B cell (primary cell): ENCODE measurements at regions not wholly inside any gene's neighbourhood (a gene's known extent, or its start where the extent isn't known, plus 50 kb on each side); places are given as distances from the start of the nearest gene placed in this dataset.

Experiments used
- ATAC-seq: fragments of 200-7000 bp; cut with Tn5 transposase; one replicate; pipeline ENCODE4 v1.10.0; 2021; ENCODE audit warnings: low read depth, mild to moderate bottlenecking, moderate number of reproducible peaks, moderate library complexity
- CTCF ChIA-PET: fragments of 350-600 bp; sonication (Branson Sonifier 250); formaldehyde crosslinking; loops from one replicate; lab custom pipeline; 2021; ENCODE audit warnings: antibody characterized with exemption, inconsistent platforms; lab: Charles Lee
- POLR2A ChIA-PET: fragments of 350-600 bp; sonication (Branson Sonifier 250); formaldehyde crosslinking; loops from one replicate; lab custom pipeline; 2021; ENCODE audit warnings: antibody characterized with exemption; lab: Charles Lee
- DNase-seq: peaks from one replicate; pipeline ENCODE4 v3.0.0; 2013
- H2AFZ ChIP-seq: 2 replicates; pipeline ENCODE4 v1.6.1; 2012; ENCODE audit warnings: mild to moderate bottlenecking, low read depth, low read length; ENCODE audit not compliant: insufficient read depth, poor library complexity, severe bottlenecking
- H3K27ac ChIP-seq, 2 donors: 1 replicate in 1 of 2; 2 replicates in 1 of 2; pipeline ENCODE4 v1.5.1; 2012 to 2013; ENCODE audit warnings: low read length in 2 of 2, mild to moderate bottlenecking in 2 of 2, moderate library complexity in 1 of 2
- H3K27me3 ChIP-seq, 4 experiments: fragments of 200-600 bp in 1 of 4; sonication (generic) in 1 of 4; replicated peaks in 1 of 4; 1 replicate in 2 of 4; 2 replicates in 2 of 4; pipeline versions ENCODE4 v1.6.1 to v1.7.0; 2013 to 2016; ENCODE audit warnings: low read length in 3 of 4, mild to moderate bottlenecking in 2 of 4, mixed read lengths in 1 of 4, moderate library complexity in 1 of 4; ENCODE audit not compliant: insufficient read depth in 4 of 4, control insufficient read depth in 3 of 4; ENCODE audit errors: control extremely low read depth in 1 of 4
- H3K36me3 ChIP-seq, 2 experiments: replicated peaks in 1 of 2; 1 replicate in 1 of 2; 2 replicates in 1 of 2; pipeline versions ENCODE4 v1.6.1 to v1.7.1; 2013; ENCODE audit warnings: low read length in 1 of 2; ENCODE audit not compliant: insufficient read depth in 2 of 2, control insufficient read depth in 1 of 2; ENCODE audit errors: control extremely low read depth in 1 of 2, extremely low read depth in 1 of 2
- H3K4me1 ChIP-seq, 2 donors: fragments of 200-600 bp in 1 of 2; sonication (generic) in 1 of 2; 1 replicate in 1 of 2; 2 replicates in 1 of 2; pipeline versions ENCODE4 v1.5.1 to v1.6.1; 2013 to 2017; ENCODE audit warnings: low read length in 2 of 2; ENCODE audit not compliant: control insufficient read depth in 2 of 2, insufficient read depth in 2 of 2
- H3K4me2 ChIP-seq: replicated peaks from 2 replicates; pipeline ENCODE3; 2012; ENCODE audit warnings: mild to moderate bottlenecking, low read depth, low read length; ENCODE audit not compliant: poor library complexity, severe bottlenecking
- H3K4me3 ChIP-seq, 5 experiments: fragments of 200-600 bp in 1 of 5; sonication (generic) in 1 of 5; 1 replicate in 3 of 5; 2 replicates in 2 of 5; pipeline versions ENCODE4 v1.5.1 to v1.7.0; 2011 to 2016; ENCODE audit warnings: low read length in 4 of 5, mild to moderate bottlenecking in 4 of 5, low read depth in 2 of 5, control low read depth in 1 of 5, moderate library complexity in 1 of 5; ENCODE audit not compliant: insufficient read depth in 1 of 5; ENCODE audit errors: control extremely low read depth in 1 of 5, extremely low read depth in 1 of 5
- H3K79me2 ChIP-seq: fragments of 200-600 bp; sonication (generic); one replicate; pipeline ENCODE4 v1.6.0; 2016; ENCODE audit warnings: low read length; ENCODE audit not compliant: control insufficient read depth, insufficient read depth
- H3K9ac ChIP-seq: fragments of 200-600 bp; sonication (generic); 2 replicates; pipeline ENCODE4 v1.6.1; 2017; ENCODE audit warnings: mild to moderate bottlenecking, low read length, moderate library complexity
- H3K9me3 ChIP-seq, 3 donors: one replicate each; pipeline versions ENCODE4 v1.6.1 to v1.7.1; 2013; ENCODE audit warnings: low read length in 2 of 3; ENCODE audit not compliant: control insufficient read depth in 2 of 3, insufficient read depth in 1 of 3; ENCODE audit errors: control extremely low read depth in 1 of 3
- H4K20me1 ChIP-seq: 2 replicates; pipeline ENCODE4 v1.6.0; 2012; ENCODE audit warnings: mild to moderate bottlenecking, low read length; ENCODE audit not compliant: insufficient read depth, control insufficient read depth, poor library complexity, severe bottlenecking
- H3K27ac Mint-ChIP-seq: one replicate; pipeline ENCODE4 v1.8.0; 2021; ENCODE audit warnings: mixed read lengths
- H3K27me3 Mint-ChIP-seq: one replicate; pipeline ENCODE4 v1.8.0; 2021; ENCODE audit warnings: mixed read lengths
- H3K4me1 Mint-ChIP-seq: one replicate; pipeline ENCODE4 v1.8.0; 2021; ENCODE audit warnings: mixed read lengths
- H3K4me3 Mint-ChIP-seq: one replicate; pipeline ENCODE4 v1.8.0; 2021; ENCODE audit warnings: mixed read lengths
- H3K9me3 Mint-ChIP-seq: one replicate; pipeline ENCODE4 v1.8.0; 2022; ENCODE audit warnings: mixed read lengths; ENCODE audit not compliant: insufficient read depth
- CTCF ChIP-seq: fragments of 200-600 bp; IDR thresholded peaks from one replicate; pipeline ENCODE4 v1.8.0; 2022; ENCODE audit warnings: antibody characterized with exemption, mild to moderate bottlenecking
- EZH2 ChIP-seq: IDR thresholded peaks from 2 replicates; pipeline ENCODE4 v1.6.1; 2012; ENCODE audit warnings: borderline replicate concordance, low read depth, mild to moderate bottlenecking, moderate library complexity, low read length; ENCODE audit not compliant: insufficient read depth, poor library complexity, severe bottlenecking
- WGBS: methylation state at CpG from one replicate; pipeline ENCODE4 v1.1.5; 2013; ENCODE audit warnings: missing lambda C conversion rate; ENCODE audit not compliant: insufficient coverage; 5-methylcytosine and 5-hydroxymethylcytosine counted together
- intact Hi-C: fragments of 100-400 bp; cut with micrococcal nuclease; formaldehyde crosslinking; loops from one replicate; pipeline ENCODE4 v1.10.0; 2022

GRCh38 chr13:88329066-88329465, 657.9 kb downstream of the SLITRK5 start:
- CTCF ChIA-PET: no interaction called here
- peaks cover 7% of the 10 kb centered on the region for H3K9me3 Mint-ChIP-seq
- intact Hi-C loops: no loop called here

GRCh38 chr13:88339271-88339741, 668.1 kb downstream of the SLITRK5 start:
- DNase-seq: no peak
- POLR2A ChIA-PET: no interaction called here
- H2AFZ ChIP-seq: no peak overlapping the region

More at GRCh38 chr13:88329066-88329465, 657.9 kb downstream of the SLITRK5 start:
- Histone ChIP-seq H3K9ac (no peak overlapping the region), H3K4me1 (no peaks in the 10 kb centered on the region), H3K36me3 (no peaks in the 10 kb centered on the region), H3K9me3 (no peaks in the 10 kb centered on the region), H3K79me2 (no peaks in the 10 kb centered on the region), H4K20me1 (no peaks in the 10 kb centered on the region), H2AFZ (no peak overlapping the region), H3K27me3 (no peaks in the 10 kb centered on the region), H3K27ac (no peak overlapping the region), H3K4me3 (no peak overlapping the region), H3K4me2 (no peak overlapping the region)
- H3K4me3 Mint-ChIP-seq: no peak overlapping the region
- DNase-seq (no peak), ATAC-seq (no peak)
- POLR2A ChIA-PET: no interaction called here
- H3K27ac Mint-ChIP-seq: no peak overlapping the region
- no peaks in the 10 kb centered on the region for H3K27me3 Mint-ChIP-seq
- WGBS: no CpG with 5 or more reads among the region's 3 CpGs
- TF ChIP-seq EZH2 (no peak), CTCF (no peak)
- H3K4me1 Mint-ChIP-seq: no peaks in the 10 kb centered on the region

More at GRCh38 chr13:88339271-88339741, 668.1 kb downstream of the SLITRK5 start:
- TF ChIP-seq CTCF (no peak), EZH2 (no peak)
- ATAC-seq: no peak
- Histone ChIP-seq H3K79me2 (no peaks in the 10 kb centered on the region), H4K20me1 (no peaks in the 10 kb centered on the region), H3K27me3 (no peaks in the 10 kb centered on the region), H3K9ac (no peak overlapping the region), H3K4me2 (no peak overlapping the region), H3K4me3 (no peak overlapping the region), H3K9me3 (peaks cover 0 to 3% (median 0%) of the 10 kb centered on the region in 3 donors), H3K36me3 (no peaks in the 10 kb centered on the region), H3K4me1 (no peaks in the 10 kb centered on the region), H3K27ac (no peak overlapping the region)
- H3K27ac Mint-ChIP-seq: no peak overlapping the region
- intact Hi-C loops: no loop called here
- no peaks in the 10 kb centered on the region for H3K4me1 Mint-ChIP-seq
- H3K4me3 Mint-ChIP-seq: no peak overlapping the region
- peaks cover 5% of the 10 kb centered on the region for H3K9me3 Mint-ChIP-seq
- no peaks in the 10 kb centered on the region for H3K27me3 Mint-ChIP-seq
- 58% methylated on average over 8 of the region's 8 CpGs for WGBS
- CTCF ChIA-PET: no interaction called here
